SJSA1 (cell line): ENCODE measurements at regions not wholly inside any gene's neighbourhood (a gene's known extent, or its start where the extent isn't known, plus 50 kb on each side); places are given as distances from the start of the nearest gene placed in this dataset.

Experiments
- DNase-seq, 2 experiments: peaks; one replicate each; pipeline ENCODE4 v3.0.0-alpha.2; 2015 to 2020; ENCODE audit warnings: low spot score in 2 of 2, low read depth in 1 of 2
- H3K27ac ChIP-seq: fragments of 250-450 bp; sonication (Bioruptor Pico); 2 replicates; pipeline ENCODE4 v1.5.1; 2020; ENCODE audit warnings: mild to moderate bottlenecking, moderate library complexity
- H3K27me3 ChIP-seq: fragments of 250-450 bp; sonication (Bioruptor Pico); replicated peaks from 2 replicates; pipeline ENCODE4 v1.5.1; 2020; ENCODE audit warnings: mild to moderate bottlenecking, moderate library complexity
- H3K36me3 ChIP-seq: fragments of 250-450 bp; sonication (Bioruptor Pico); 2 replicates; pipeline ENCODE4 v1.5.1; 2020; ENCODE audit warnings: mild to moderate bottlenecking
- H3K4me1 ChIP-seq: fragments of 250-450 bp; sonication (Bioruptor Pico); replicated peaks from 2 replicates; pipeline ENCODE4 v1.6.1; 2021; ENCODE audit warnings: mild to moderate bottlenecking
- H3K4me3 ChIP-seq: fragments of 250-450 bp; sonication (Bioruptor Pico); 2 replicates; pipeline ENCODE4 v1.5.1; 2020; ENCODE audit warnings: mild to moderate bottlenecking
- H3K9me3 ChIP-seq: fragments of 250-450 bp; sonication (Bioruptor Pico); replicated peaks from 2 replicates; pipeline ENCODE4 v1.5.1; 2020; ENCODE audit warnings: mild to moderate bottlenecking

- Histone ChIP-seq H3K9me3 (no peaks in the 10 kb centered on the region), H3K36me3 (peaks cover 3% of the 10 kb centered on the region; the same call in 1 of the 2 replicates), H3K27ac (no peak overlapping the region), H3K4me1 (no peaks in the 10 kb centered on the region), H3K27me3 (no peaks in the 10 kb centered on the region), H3K4me3 (no peak overlapping the region)
- DNase-seq: no peak
Observed at GRCh38 chr14:76974365-76974764, 54.1 kb downstream of the IRF2BPL start.

- H3K36me3 ChIP-seq: peaks cover 23% of the 10 kb centered on the region
- no peak for DNase-seq
- no peaks in the 10 kb centered on the region for H3K27me3 ChIP-seq
- no peak overlapping the region for H3K4me3 ChIP-seq
- H3K4me1 ChIP-seq: no peaks in the 10 kb centered on the region
- H3K27ac ChIP-seq: no peak overlapping the region
- H3K9me3 ChIP-seq: no peaks in the 10 kb centered on the region
Observed at GRCh38 chr14:76971549-76971948, 57.0 kb downstream of the IRF2BPL start.

- no peak for DNase-seq
- H3K4me1 ChIP-seq: no peaks in the 10 kb centered on the region
- no peaks in the 10 kb centered on the region for H3K27me3 ChIP-seq
- peaks cover 46% of the 10 kb centered on the region for H3K36me3 ChIP-seq
- no peak overlapping the region for H3K27ac ChIP-seq
- no peaks in the 10 kb centered on the region for H3K9me3 ChIP-seq
- H3K4me3 ChIP-seq: no peak overlapping the region
Observed at GRCh38 chr14:76968621-76969063, 59.9 kb downstream of the IRF2BPL start.

GRCh38 chr14:76967788-76968187 is 60.7 kb downstream of the IRF2BPL start:
- H3K27me3 ChIP-seq: no peaks in the 10 kb centered on the region
- H3K4me3 ChIP-seq: no peak overlapping the region
- peaks cover 8% of the 10 kb centered on the region for H3K4me1 ChIP-seq
- H3K36me3 ChIP-seq: peaks cover 55% of the 10 kb centered on the region
- DNase-seq: no peak
- H3K9me3 ChIP-seq: no peaks in the 10 kb centered on the region
- H3K27ac ChIP-seq: no peak overlapping the region

GRCh38 chr14:76965232-76965631 is 63.3 kb downstream of the IRF2BPL start:
- Histone ChIP-seq H3K27me3 (no peaks in the 10 kb centered on the region), H3K27ac (no peak overlapping the region), H3K4me3 (no peak overlapping the region), H3K36me3 (peaks cover 60% of the 10 kb centered on the region), H3K9me3 (no peaks in the 10 kb centered on the region), H3K4me1 (peaks cover 31% of the 10 kb centered on the region)
- no peak for DNase-seq

- peaks cover 60% of the 10 kb centered on the region for H3K36me3 ChIP-seq
- peaks cover 36% of the 10 kb centered on the region for H3K4me1 ChIP-seq
- H3K27ac ChIP-seq: no peak overlapping the region
- DNase-seq: no peak
- no peak overlapping the region for H3K4me3 ChIP-seq
- no peaks in the 10 kb centered on the region for H3K27me3 ChIP-seq
- no peaks in the 10 kb centered on the region for H3K9me3 ChIP-seq
Observed at GRCh38 chr14:76964695-76965094, 63.8 kb downstream of the IRF2BPL start.

- Histone ChIP-seq H3K9me3 (no peaks in the 10 kb centered on the region), H3K27me3 (no peaks in the 10 kb centered on the region), H3K4me1 (peaks cover 47% of the 10 kb centered on the region), H3K27ac (no peak overlapping the region), H3K4me3 (no peak overlapping the region), H3K36me3 (peaks cover 55% of the 10 kb centered on the region)
- DNase-seq: no peak
Observed at GRCh38 chr14:76963372-76963771, 65.1 kb downstream of the IRF2BPL start.

- peak overlapping the region; percentile 89 for H3K27ac ChIP-seq
- peaks cover 46% of the 10 kb centered on the region for H3K36me3 ChIP-seq
- DNase-seq: no peak
- no peaks in the 10 kb centered on the region for H3K27me3 ChIP-seq
- H3K9me3 ChIP-seq: no peaks in the 10 kb centered on the region
- H3K4me1 ChIP-seq: peaks cover 58% of the 10 kb centered on the region
- H3K4me3 ChIP-seq: peak overlapping the region; percentile 29
Observed at GRCh38 chr14:76962303-76962660, 66.2 kb downstream of the IRF2BPL start.

- no peaks in the 10 kb centered on the region for H3K27me3 ChIP-seq
- H3K9me3 ChIP-seq: no peaks in the 10 kb centered on the region
- peaks cover 41% of the 10 kb centered on the region for H3K36me3 ChIP-seq
- peaks cover 63% of the 10 kb centered on the region for H3K4me1 ChIP-seq
- peak; percentile 90 to 97 for DNase-seq
- peak overlapping the region; percentile 29 for H3K4me3 ChIP-seq
- H3K27ac ChIP-seq: peak overlapping the region; percentile 89
Observed at GRCh38 chr14:76961631-76962302, 66.7 kb downstream of the IRF2BPL start.

- H3K27ac ChIP-seq: peak overlapping the region; percentile 57
- peaks cover 19% of the 10 kb centered on the region for H3K36me3 ChIP-seq
- no peaks in the 10 kb centered on the region for H3K27me3 ChIP-seq
- H3K4me3 ChIP-seq: peak overlapping the region; percentile 29
- peak; percentile 74 to 92 for DNase-seq
- no peaks in the 10 kb centered on the region for H3K9me3 ChIP-seq
- H3K4me1 ChIP-seq: peaks cover 88% of the 10 kb centered on the region
Observed at GRCh38 chr14:76958980-76959710, 69.4 kb downstream of the IRF2BPL start.

GRCh38 chr14:76958020-76958979 is 70.2 kb downstream of the IRF2BPL start:
- peak overlapping the region; percentile 57 for H3K27ac ChIP-seq
- H3K4me1 ChIP-seq: peaks cover 93% of the 10 kb centered on the region
- H3K9me3 ChIP-seq: no peaks in the 10 kb centered on the region
- peaks cover 14% of the 10 kb centered on the region for H3K36me3 ChIP-seq
- DNase-seq: no peak
- no peak overlapping the region for H3K4me3 ChIP-seq
- H3K27me3 ChIP-seq: no peaks in the 10 kb centered on the region

GRCh38 chr14:76957224-76957891 is 71.2 kb downstream of the IRF2BPL start:
- Histone ChIP-seq H3K4me1 (peaks cover 90% of the 10 kb centered on the region), H3K4me3 (no peak overlapping the region), H3K27me3 (no peaks in the 10 kb centered on the region), H3K27ac (peak overlapping the region; percentile 87), H3K36me3 (peaks cover 4% of the 10 kb centered on the region), H3K9me3 (no peaks in the 10 kb centered on the region)
- DNase-seq: peak in 1 of 2 experiments; percentile 31
